A172 (cell line): ENCODE measurements at regions not wholly inside any gene's neighbourhood (a gene's known extent, or its start where the extent isn't known, plus 50 kb on each side); places are given as distances from the start of the nearest gene placed in this dataset.

Experiments
- DNase-seq: peaks from one replicate; pipeline ENCODE4 v3.0.0-alpha.2; 2015; ENCODE audit warnings: low spot score

- DNase-seq: no peak
Measured at GRCh38 chr21:23218667-23219066, 2220.5 kb downstream of the NCAM2 start.

- DNase-seq: no peak
Measured at GRCh38 chr21:23217597-23217996, 2219.4 kb downstream of the NCAM2 start.

GRCh38 chr21:23215261-23215660, 2217.1 kb downstream of the NCAM2 start:
- no peak for DNase-seq
